Common myeloid progenitor, CD34-positive (primary cell): ENCODE measurements at regions not wholly inside any gene's neighbourhood (a gene's known extent, or its start where the extent isn't known, plus 50 kb on each side); places are given as distances from the start of the nearest gene placed in this dataset.

ENCODE experiments used
- CTCF ChIA-PET: fragments of 350-600 bp; sonication (Branson Sonifier 250); formaldehyde crosslinking; loops from one replicate; lab custom pipeline; 2021; ENCODE audit warnings: antibody characterized with exemption; lab: Charles Lee
- POLR2A ChIA-PET: fragments of 350-600 bp; sonication (Branson Sonifier 250); formaldehyde crosslinking; loops from one replicate; lab custom pipeline; 2021; ENCODE audit warnings: antibody characterized with exemption; lab: Charles Lee
- DNase-seq, 3 donors: peaks; one replicate each; pipeline versions ENCODE4 v3.0.0 to v3.0.0-alpha.2; 2013
- H3K27ac ChIP-seq, 2 experiments: 1 replicate in 1 of 2; 2 replicates in 1 of 2; pipeline ENCODE4 v1.7.0; 2013; ENCODE audit warnings: inconsistent platforms in 2 of 2, low read length in 2 of 2, mild to moderate bottlenecking in 2 of 2, low read depth in 1 of 2, moderate library complexity in 1 of 2; ENCODE audit not compliant: severe bottlenecking in 2 of 2, insufficient read depth in 1 of 2, poor library complexity in 1 of 2
- H3K27me3 ChIP-seq, 5 experiments: replicated peaks in 2 of 5; 1 replicate in 3 of 5; 2 replicates in 2 of 5; pipeline versions ENCODE4 v1.6.1 to v1.7.0; 2013; ENCODE audit warnings: low read length in 4 of 5, mild to moderate bottlenecking in 2 of 5, moderate library complexity in 2 of 5, inconsistent platforms in 1 of 5; ENCODE audit not compliant: insufficient read depth in 5 of 5, control insufficient read depth in 4 of 5
- H3K36me3 ChIP-seq, 4 experiments: 1 replicate in 2 of 4; 2 replicates in 2 of 4; pipeline versions ENCODE4 v1.6.1 to v1.7.0; 2013; ENCODE audit warnings: low read length in 3 of 4, control low read depth in 1 of 4, mild to moderate bottlenecking in 1 of 4; ENCODE audit not compliant: control insufficient read depth in 4 of 4, insufficient read depth in 4 of 4
- H3K4me1 ChIP-seq, 4 experiments: 1 replicate in 3 of 4; 2 replicates in 1 of 4; pipeline versions ENCODE4 v1.6.1 to v1.7.1; 2013; ENCODE audit warnings: low read length in 3 of 4, mild to moderate bottlenecking in 3 of 4, control low read depth in 1 of 4, inconsistent platforms in 1 of 4, moderate library complexity in 1 of 4; ENCODE audit not compliant: control insufficient read depth in 4 of 4, insufficient read depth in 4 of 4; ENCODE audit errors: control extremely low read depth in 1 of 4
- H3K4me3 ChIP-seq, 7 experiments: 1 replicate in 4 of 7; 2 replicates in 3 of 7; pipeline versions ENCODE4 v1.5.1 to v1.7.0; 2013; ENCODE audit warnings: mild to moderate bottlenecking in 7 of 7, low read length in 6 of 7, moderate library complexity in 6 of 7, inconsistent platforms in 2 of 7, low read depth in 2 of 7, control low read depth in 1 of 7; ENCODE audit not compliant: insufficient read depth in 4 of 7, control insufficient read depth in 1 of 7; ENCODE audit errors: extremely low read depth in 1 of 7
- H3K9me3 ChIP-seq, 5 experiments: 1 replicate in 4 of 5; 2 replicates in 1 of 5; pipeline versions ENCODE4 v1.6.1 to v1.7.1; 2013; ENCODE audit warnings: low read length in 4 of 5, mild to moderate bottlenecking in 2 of 5, inconsistent platforms in 1 of 5, low read depth in 1 of 5, moderate library complexity in 1 of 5; ENCODE audit not compliant: control insufficient read depth in 4 of 5, insufficient read depth in 2 of 5; ENCODE audit errors: control extremely low read depth in 1 of 5
- WGBS: methylation state at CpG from one replicate; pipeline ENCODE4 v1.1.5; 2013; ENCODE audit not compliant: insufficient coverage; 5-methylcytosine and 5-hydroxymethylcytosine counted together

DNA sequence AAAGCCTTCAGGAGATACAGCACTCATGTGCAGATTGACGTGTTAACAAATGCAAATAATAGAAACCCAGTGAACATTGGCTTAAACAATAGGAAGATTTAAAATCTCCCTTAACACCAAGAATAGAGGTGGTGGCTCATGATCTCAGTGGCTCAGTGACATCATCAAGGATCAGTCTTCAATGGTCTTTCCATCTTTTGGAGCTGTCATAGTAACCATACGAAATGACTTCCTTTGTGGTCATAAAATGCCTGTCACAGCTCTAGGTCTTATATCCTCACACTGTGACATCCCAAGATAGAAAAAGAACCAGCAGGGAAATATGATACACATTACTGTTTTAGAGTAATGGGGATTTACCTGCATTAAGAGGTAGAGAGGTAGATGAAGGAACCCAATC is 59.6 kb upstream of the ACKR3 start:
- POLR2A ChIA-PET = interaction anchor here (0.6 kb wide), 1 partner anchor 55 kb away, joined by 3 read pairs; no protein-coding TSS in a partner anchor

DNA sequence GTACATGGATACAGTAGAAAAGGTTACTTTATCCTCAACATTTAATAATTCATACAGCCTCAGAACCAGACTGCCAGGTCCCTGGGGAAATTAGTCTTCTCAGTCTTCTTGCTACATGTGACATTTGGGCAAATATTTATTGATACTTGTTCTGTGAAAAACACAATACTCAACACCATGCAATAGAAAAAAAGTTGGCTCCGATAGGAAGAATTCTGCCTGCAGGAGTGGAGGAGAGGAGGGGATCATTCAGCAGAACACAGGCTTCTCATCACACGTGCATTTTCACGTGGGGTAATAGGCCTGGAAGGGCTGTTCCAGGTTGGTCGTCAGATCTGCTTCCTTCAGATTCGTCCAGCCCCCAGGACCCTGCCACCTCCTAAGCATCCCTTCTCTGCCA is 58.4 kb upstream of the ACKR3 start:
- no peak overlapping the region for H3K27ac ChIP-seq
- ChIA-PET CTCF (interaction anchor here (1.1 to 7.5 kb wide), 5 partner anchors 13 to 60 kb away, joined by 3 to 145 read pairs (median 10); partner anchors contain the start of gene ACKR3), POLR2A (no interaction called here)
- 100% methylated on average over 3 of the region's 5 CpGs for WGBS
- no peak for DNase-seq
- H3K36me3 ChIP-seq = no peaks in the 10 kb centered on the region
- H3K4me1 ChIP-seq = peaks cover 2 to 18% (median 13%) of the 10 kb centered on the region in 4 experiments
- no peak overlapping the region for H3K4me3 ChIP-seq
- H3K9me3 ChIP-seq = no peaks in the 10 kb centered on the region
- peaks cover 0 to 5% (median 0%) of the 10 kb centered on the region in 5 experiments for H3K27me3 ChIP-seq

More for the DNA sequence above, 59.6 kb upstream of the ACKR3 start:
- peak; percentile 25 to 75 (median 70) for DNase-seq
- peaks cover 2 to 18% (median 13%) of the 10 kb centered on the region in 4 experiments for H3K4me1 ChIP-seq
- 100% methylated on average over 1 of the region's 2 CpGs for WGBS
- H3K4me3 ChIP-seq = no peak overlapping the region
- H3K9me3 ChIP-seq = no peaks in the 10 kb centered on the region
- H3K27me3 ChIP-seq = peaks cover 0 to 7% (median 0%) of the 10 kb centered on the region in 5 experiments
- CTCF ChIA-PET = interaction anchor here (0.6 to 7.5 kb wide), 4 partner anchors 37 to 61 kb away, joined by 3 to 145 read pairs (median 6); partner anchors contain the start of gene ACKR3
- no peak overlapping the region for H3K27ac ChIP-seq
- no peaks in the 10 kb centered on the region for H3K36me3 ChIP-seq

DNA sequence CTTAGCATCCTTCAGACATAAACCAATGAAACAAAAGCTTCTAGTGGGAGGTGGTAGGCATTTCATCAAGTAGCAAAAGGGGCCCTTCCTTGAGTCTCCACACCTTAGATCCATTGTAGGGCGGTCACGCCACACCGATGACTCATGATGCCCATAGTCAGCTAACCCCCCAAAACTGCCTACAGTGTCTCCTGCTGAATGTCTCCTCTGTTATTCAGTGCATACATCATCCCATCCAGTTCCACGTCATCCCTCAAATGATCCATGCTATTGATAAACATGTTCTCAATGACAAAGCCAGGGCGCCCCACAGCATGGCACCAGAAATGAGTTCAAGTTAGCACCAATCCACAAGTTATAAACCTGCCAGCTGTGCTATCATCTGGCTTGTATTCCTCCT is 57.4 kb upstream of the ACKR3 start:
- no peak overlapping the region for H3K27ac ChIP-seq
- H3K27me3 ChIP-seq = peaks cover 0 to 2% (median 0%) of the 10 kb centered on the region in 5 experiments
- H3K4me1 ChIP-seq = peaks cover 2 to 20% (median 14%) of the 10 kb centered on the region in 4 experiments
- ChIA-PET POLR2A (interaction anchor here (1.4 kb wide), 1 partner anchor 34 kb away, joined by 4 read pairs; no protein-coding TSS in a partner anchor), CTCF (interaction anchor here (0.6 to 7.5 kb wide), 16 partner anchors 9 to 159 kb away, joined by 3 to 145 read pairs (median 5); partner anchors contain the start of gene ACKR3)
- H3K9me3 ChIP-seq = no peaks in the 10 kb centered on the region
- WGBS = 98% methylated on average over 5 of the region's 5 CpGs
- no peaks in the 10 kb centered on the region for H3K36me3 ChIP-seq
- no peak overlapping the region for H3K4me3 ChIP-seq
- peak in 1 of 3 donors; percentile 30 for DNase-seq

DNA sequence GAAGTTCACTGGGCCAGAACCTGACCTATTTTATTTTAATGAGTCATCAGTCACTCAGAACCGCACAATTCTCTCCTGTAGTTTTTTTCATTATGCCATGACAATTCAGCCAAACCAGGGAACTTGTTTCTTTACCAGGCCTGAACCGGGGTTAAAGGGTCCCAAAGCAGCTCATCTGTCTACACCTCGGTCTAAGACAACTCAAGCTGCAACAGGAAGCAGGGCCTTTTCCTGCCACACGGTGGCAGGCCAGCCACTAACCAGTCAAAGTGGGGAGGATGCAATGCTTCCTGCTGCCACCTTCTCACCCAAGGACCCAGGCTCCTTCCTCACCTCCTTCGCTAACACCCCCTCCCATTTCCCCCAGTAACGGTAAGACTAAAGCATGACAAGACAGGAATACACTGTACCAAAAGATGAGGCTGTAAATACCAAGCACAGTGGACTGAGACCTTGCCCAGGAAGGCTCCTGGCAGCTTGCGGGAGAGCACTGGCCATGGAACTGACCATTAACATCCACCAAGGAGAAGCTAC is 56.7 kb upstream of the ACKR3 start:
- no peaks in the 10 kb centered on the region for H3K9me3 ChIP-seq
- 23% methylated on average over 5 of the region's 7 CpGs for WGBS
- no peak overlapping the region for H3K27ac ChIP-seq
- CTCF ChIA-PET = interaction anchor here (0.6 to 7.5 kb wide), 27 partner anchors 8 to 1236 kb away, joined by 3 to 145 read pairs (median 4); partner anchors contain the start of gene ACKR3
- peaks cover 6 to 22% (median 16%) of the 10 kb centered on the region in 4 experiments for H3K4me1 ChIP-seq
- POLR2A ChIA-PET = interaction anchor here (0.8 to 1.4 kb wide), 3 partner anchors 21 to 53 kb away, joined by 3 to 4 read pairs (median 4); no protein-coding TSS in a partner anchor
- no peaks in the 10 kb centered on the region for H3K36me3 ChIP-seq
- no peak overlapping the region for H3K4me3 ChIP-seq
- peaks cover 0 to 2% (median 0%) of the 10 kb centered on the region in 5 experiments for H3K27me3 ChIP-seq
- peak; percentile 67 to 81 (median 79) for DNase-seq

DNA sequence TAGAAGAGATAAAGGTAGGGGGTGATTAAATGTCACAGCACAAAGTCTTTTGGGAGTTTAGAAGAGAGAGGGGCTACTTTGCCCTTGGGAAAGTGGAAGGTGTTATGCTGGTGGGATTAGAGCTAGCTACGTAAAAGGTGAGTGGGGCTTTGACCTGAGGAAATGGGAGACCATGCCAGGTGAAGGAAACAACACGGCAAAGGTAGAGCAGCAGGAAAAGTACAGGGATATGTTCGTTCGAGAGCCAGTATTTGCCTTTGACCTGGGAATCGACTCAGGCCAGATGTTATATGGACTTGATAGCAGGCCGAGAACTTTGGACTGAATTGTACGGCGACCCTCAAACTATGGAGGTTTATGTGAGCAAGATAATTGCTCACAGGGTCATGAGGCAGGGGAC is 55.7 kb upstream of the ACKR3 start:
- H3K27me3 ChIP-seq = no peaks in the 10 kb centered on the region
- no peaks in the 10 kb centered on the region for H3K36me3 ChIP-seq
- peaks cover 8 to 32% (median 22%) of the 10 kb centered on the region in 4 experiments for H3K4me1 ChIP-seq
- POLR2A ChIA-PET = interaction anchor here (0.8 to 1.4 kb wide), 3 partner anchors 20 to 52 kb away, joined by 3 to 4 read pairs (median 4); no protein-coding TSS in a partner anchor
- no peak overlapping the region for H3K27ac ChIP-seq
- over 99% methylated on average over 8 of the region's 8 CpGs for WGBS
- DNase-seq = no peak
- no peak overlapping the region for H3K4me3 ChIP-seq
- CTCF ChIA-PET = interaction anchor here (0.6 to 7.5 kb wide), 24 partner anchors 10 to 561 kb away, joined by 3 to 145 read pairs (median 4); partner anchors contain the start of gene ACKR3
- no peaks in the 10 kb centered on the region for H3K9me3 ChIP-seq

DNA sequence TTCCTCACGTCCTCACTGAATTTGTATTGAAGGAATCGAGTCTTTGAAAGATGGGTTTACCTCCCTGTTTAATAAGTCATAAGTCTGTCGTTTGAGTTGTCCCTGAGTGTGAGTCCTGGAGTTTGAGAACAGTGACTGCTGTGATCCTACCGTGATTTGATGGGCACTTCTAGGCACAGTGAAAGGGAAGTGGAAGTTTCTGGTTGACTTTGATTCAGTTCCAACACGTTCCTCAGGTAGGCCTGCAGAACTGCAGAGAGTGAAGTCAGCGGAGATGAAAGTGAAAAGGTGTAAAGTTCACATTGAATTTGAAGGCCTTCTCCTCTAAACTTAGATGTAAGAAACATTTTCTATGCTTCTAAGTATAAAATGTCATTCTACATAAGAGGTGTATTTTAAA is 52.9 kb upstream of the ACKR3 start:
- no peak for DNase-seq
- Histone ChIP-seq H3K27ac (no peak overlapping the region), H3K4me1 (peaks cover 8 to 33% (median 21%) of the 10 kb centered on the region in 4 experiments), H3K4me3 (no peak overlapping the region), H3K36me3 (no peaks in the 10 kb centered on the region), H3K9me3 (no peaks in the 10 kb centered on the region), H3K27me3 (no peaks in the 10 kb centered on the region)
- ChIA-PET CTCF (interaction anchor here (1.1 to 3.7 kb wide), 3 partner anchors 20 to 52 kb away, joined by 3 to 17 read pairs (median 4); partner anchors contain the start of gene ACKR3), POLR2A (no interaction called here)
- 85% methylated on average over 4 of the region's 6 CpGs for WGBS
